ENCODE measurements at regions not wholly inside any gene's neighbourhood (a gene's known extent, or its start where the extent isn't known, plus 50 kb on each side); places are given as distances from the start of the nearest gene placed in this dataset.

GRCh38 chr20:50340541-50340940 lies 149.9 kb downstream of the CEBPB start:
- TF ChIP-seq POLR2A (IDR thresholded peaks at IDR 0.05; ENCODE audit: low read depth, low read length) (no peak), POLR2AphosphoS5 (IDR thresholded peaks at IDR 0.05; ENCODE audit: low read depth, low read length) (no peak), TAF1 (IDR thresholded peaks at IDR 0.05; ENCODE audit: borderline replicate concordance, low read depth, low read length) (no peak)

Data from GM12892 (cell line).